D721Med (cell line): ENCODE measurements at regions not wholly inside any gene's neighbourhood (a gene's known extent, or its start where the extent isn't known, plus 50 kb on each side); places are given as distances from the start of the nearest gene placed in this dataset.
"Not testable (repeated sequence)": the region's sequence is repeated elsewhere in the genome, so short reads cannot be mapped to it uniquely, and the experiment has no call there.

Experiments
- DNase-seq: peaks from one replicate; pipeline ENCODE4 v3.0.0; 2011; ENCODE audit warnings: low spot score; ENCODE audit not compliant: insufficient read length
- FAIRE-seq: peaks from 2 replicates; lab custom pipeline; 2011; peaks lifted over from hg19 to GRCh38; lab: Jason Lieb, UNC
- TF ChIP-seq, protein P1 (sequence below): IDR thresholded peaks from 2 replicates; pipeline ENCODE4 v1.5.1; 2012; ENCODE audit warnings: mild to moderate bottlenecking, control low read depth; ENCODE audit not compliant: insufficient read depth; ENCODE audit errors: missing control alignments

DNA sequence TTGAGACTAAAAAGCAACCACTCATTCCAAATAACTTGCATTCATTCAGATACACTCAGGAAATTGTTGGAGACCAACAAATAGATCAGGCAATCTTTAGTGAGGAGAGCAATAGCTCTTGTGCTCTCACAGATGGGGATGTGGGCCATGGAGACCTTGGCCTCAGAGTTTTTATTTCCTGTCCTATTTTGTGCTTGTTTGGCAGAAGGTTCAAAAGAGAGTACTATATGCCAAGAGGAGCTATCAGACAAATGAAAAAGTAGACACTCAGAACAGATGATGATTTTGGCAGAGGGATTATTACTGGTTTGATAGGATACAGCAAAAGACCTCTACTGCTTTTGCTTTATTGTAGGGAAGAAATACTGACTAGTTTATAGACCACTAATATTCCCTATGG is 230.2 kb downstream of the KCNE4 start:
- DNase-seq: no peak
- TF ChIP-seq, protein P1, sequence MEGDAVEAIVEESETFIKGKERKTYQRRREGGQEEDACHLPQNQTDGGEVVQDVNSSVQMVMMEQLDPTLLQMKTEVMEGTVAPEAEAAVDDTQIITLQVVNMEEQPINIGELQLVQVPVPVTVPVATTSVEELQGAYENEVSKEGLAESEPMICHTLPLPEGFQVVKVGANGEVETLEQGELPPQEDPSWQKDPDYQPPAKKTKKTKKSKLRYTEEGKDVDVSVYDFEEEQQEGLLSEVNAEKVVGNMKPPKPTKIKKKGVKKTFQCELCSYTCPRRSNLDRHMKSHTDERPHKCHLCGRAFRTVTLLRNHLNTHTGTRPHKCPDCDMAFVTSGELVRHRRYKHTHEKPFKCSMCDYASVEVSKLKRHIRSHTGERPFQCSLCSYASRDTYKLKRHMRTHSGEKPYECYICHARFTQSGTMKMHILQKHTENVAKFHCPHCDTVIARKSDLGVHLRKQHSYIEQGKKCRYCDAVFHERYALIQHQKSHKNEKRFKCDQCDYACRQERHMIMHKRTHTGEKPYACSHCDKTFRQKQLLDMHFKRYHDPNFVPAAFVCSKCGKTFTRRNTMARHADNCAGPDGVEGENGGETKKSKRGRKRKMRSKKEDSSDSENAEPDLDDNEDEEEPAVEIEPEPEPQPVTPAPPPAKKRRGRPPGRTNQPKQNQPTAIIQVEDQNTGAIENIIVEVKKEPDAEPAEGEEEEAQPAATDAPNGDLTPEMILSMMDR: no peak
- no peak for FAIRE-seq

DNA sequence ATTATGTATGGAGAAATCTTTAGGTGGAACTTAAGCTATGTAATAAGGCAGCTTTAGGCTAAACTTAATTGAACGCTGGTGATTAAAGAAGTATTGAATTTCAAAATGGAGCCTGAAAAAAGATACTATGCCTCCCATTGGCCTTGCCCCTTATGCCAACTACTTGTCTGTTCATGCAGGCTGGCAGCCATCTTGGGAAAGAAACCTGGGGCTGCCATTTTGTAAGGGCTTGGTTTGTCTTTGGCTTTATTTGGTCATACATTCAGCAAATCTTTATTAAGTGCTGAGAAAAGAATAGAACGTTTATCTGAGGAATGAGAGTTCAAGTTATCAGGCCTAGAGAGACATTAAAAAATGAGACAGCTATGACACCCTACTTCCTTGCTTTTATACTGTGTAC is 231.3 kb downstream of the KCNE4 start:
- TF ChIP-seq, protein P1: no peak
- no peak for DNase-seq
- FAIRE-seq: no peak

DNA sequence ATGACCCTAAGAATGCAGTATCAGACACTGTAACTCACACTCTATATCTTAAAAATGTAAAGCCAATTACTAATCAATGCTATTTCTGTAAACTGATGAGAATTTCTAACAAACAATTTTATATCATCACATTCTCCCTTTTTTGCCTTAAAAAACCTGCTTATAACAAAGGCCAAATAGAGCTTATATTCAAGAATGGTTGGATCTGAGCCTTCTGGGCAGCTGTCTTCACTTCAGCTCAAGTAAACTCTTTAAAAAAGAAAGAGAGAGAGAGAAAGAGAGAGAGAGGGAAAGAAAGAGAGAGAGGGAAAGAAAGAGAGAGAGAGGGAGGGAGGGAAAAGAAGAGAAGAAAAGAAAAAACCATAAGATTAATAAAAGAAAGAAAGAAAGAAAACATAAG is 231.8 kb downstream of the KCNE4 start:
- DNase-seq (no peak), FAIRE-seq (no peak)
- TF ChIP-seq, protein P1: no peak

DNA sequence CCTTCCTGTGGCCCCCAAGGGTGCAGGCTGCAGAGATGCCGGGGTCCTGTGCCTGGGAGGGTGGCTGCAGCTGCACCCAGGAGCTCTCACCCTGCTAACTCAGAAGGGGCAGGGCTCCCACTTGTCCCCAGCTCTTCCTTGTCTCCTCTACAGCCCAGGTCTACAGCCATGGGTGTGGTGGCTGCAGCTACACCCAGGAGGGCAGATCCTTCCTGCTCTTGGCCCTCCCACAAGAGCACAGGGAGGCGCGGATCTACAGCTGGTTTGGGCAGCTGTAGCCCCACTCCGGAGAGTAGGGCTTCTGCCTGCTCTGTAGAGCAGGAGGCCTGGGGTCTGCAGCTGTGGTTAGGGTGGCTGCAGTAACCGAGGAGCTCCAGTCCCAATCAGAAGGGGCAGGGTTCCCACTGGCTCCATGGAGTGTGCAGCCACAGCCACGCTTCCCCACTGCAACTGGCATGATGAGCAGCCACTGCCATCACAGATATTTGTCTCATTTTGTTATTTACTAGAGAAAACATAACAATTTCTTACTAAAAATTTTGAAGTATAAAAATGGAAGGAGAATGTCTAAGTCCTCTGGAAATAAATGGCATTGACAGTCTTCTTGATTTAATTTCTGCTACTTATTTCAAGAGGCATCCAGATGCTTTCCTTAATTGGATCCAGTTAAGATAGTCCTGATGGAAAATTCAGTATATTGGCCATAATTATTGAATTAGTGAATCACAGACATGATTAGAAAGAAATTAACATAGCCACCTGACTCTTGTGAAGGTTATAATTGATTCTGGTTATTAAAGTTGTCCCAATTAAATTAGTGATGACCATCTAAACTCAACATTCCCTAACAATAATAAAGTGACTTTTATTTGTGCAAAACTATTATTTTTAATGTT is 233.6 kb downstream of the KCNE4 start:
- no peak for FAIRE-seq
- TF ChIP-seq, protein P1: no peak

DNA sequence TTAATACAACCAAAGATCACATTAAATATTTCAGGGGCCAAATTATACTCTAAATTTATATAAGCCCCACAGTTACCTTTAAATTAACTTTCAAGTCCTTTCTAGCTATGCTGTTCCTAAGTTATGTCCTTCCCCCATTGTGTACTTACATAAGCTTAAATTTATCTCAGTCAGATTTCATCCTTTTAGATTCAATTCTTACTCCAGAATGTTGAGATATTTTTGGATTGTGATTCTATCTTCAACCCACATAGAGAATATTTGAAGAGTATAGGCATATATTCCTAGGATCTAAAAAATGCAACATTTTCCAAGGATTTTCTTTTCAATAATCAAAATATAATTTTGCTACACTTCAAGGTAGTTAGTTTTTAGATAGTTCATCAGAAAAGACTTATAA is 242.8 kb downstream of the KCNE4 start:
- TF ChIP-seq, protein P1: no peak
- FAIRE-seq (no peak), DNase-seq (no peak)

More for the DNA sequence above, 233.6 kb downstream of the KCNE4 start:
- DNase-seq: no peak

DNA sequence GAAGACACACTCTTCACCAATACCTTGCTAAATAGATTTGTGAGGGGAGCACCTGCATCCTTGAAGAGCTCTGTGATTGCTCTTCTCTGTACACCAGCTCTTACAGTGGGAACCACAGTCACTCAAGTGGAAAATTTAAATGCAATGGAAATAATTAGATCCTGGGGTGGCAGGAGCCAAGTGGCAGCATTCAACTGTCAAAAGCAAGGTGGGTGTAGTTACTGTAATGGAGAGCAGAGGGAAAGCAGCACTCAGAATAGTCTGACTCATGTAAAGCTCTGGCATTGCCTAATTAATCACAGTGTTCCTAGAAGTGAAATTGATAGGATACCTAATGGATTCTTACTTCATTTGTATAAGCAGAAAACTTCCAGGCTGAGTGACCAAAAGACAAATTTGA is 245.8 kb downstream of the KCNE4 start:
- TF ChIP-seq, protein P1: no peak
- no peak for DNase-seq
- no peak for FAIRE-seq

DNA sequence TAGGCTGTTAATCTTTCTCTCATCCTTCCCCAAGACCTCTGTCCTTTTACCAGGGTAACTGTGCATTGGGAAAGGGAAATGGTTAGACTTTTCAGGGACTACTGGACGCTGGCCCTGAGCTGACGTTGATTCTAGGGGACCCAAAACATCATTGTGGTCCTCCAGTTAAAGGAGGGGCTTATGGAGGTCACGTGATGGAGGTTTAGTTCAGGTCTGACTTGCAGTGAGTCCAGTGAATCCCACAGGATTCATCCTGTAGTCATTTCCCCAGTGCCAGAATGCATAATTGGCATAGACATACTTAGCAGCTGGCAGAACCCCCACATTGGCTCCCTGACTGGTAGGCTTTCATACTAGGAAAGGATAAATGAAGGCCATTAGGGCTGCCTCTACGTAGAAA is 246.3 kb downstream of the KCNE4 start:
- not testable (repeated sequence) for FAIRE-seq, DNase-seq
